OCI-LY7 (cell line): ENCODE measurements at regions not wholly inside any gene's neighbourhood (a gene's known extent, or its start where the extent isn't known, plus 50 kb on each side); places are given as distances from the start of the nearest gene placed in this dataset.

ENCODE experiments used
- EZH2phosphoT487 ChIP-seq: fragments of 200-600 bp; sonication (generic); IDR thresholded peaks from 2 replicates; pipeline ENCODE4 v1.6.1; 2018; ENCODE audit warnings: low read depth, borderline replicate concordance, mild to moderate bottlenecking, mixed run types, antibody characterized with exemption, low read length, moderate library complexity, mixed read lengths
- TF ChIP-seq, protein P1 (sequence below): fragments of 200-600 bp; sonication (generic); conservative IDR thresholded peaks from 2 replicates; pipeline ENCODE4 v1.5.1; 2014; ENCODE audit warnings: mild to moderate bottlenecking, antibody characterized with exemption, low read length, moderate library complexity, mixed read lengths

DNA sequence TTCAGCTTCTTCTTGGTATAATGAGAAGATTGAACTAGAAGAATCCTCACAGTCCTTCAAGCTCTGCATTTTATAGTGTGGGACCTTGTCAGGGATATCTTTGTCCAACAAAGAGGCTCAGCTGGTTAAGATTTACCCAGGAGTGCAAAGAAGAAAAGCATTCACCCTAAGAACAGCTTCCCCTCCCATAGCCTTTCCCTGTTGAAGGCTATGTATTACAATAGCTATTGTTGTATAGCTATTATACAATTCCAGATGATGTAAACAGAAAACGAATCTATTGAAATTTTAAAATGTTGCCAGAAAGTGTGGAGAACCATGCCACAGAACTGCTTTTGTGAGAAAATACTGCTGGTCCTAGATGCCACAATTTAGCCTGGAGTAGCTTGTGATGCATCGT, 85.5 kb upstream of the CNKSR3 start:
- TF ChIP-seq, protein P1, sequence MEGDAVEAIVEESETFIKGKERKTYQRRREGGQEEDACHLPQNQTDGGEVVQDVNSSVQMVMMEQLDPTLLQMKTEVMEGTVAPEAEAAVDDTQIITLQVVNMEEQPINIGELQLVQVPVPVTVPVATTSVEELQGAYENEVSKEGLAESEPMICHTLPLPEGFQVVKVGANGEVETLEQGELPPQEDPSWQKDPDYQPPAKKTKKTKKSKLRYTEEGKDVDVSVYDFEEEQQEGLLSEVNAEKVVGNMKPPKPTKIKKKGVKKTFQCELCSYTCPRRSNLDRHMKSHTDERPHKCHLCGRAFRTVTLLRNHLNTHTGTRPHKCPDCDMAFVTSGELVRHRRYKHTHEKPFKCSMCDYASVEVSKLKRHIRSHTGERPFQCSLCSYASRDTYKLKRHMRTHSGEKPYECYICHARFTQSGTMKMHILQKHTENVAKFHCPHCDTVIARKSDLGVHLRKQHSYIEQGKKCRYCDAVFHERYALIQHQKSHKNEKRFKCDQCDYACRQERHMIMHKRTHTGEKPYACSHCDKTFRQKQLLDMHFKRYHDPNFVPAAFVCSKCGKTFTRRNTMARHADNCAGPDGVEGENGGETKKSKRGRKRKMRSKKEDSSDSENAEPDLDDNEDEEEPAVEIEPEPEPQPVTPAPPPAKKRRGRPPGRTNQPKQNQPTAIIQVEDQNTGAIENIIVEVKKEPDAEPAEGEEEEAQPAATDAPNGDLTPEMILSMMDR: no peak
- TF ChIP-seq EZH2phosphoT487: no peak
